ENCODE measurements at regions not wholly inside any gene's neighbourhood (a gene's known extent, or its start where the extent isn't known, plus 50 kb on each side); places are given as distances from the start of the nearest gene placed in this dataset.

DNA sequence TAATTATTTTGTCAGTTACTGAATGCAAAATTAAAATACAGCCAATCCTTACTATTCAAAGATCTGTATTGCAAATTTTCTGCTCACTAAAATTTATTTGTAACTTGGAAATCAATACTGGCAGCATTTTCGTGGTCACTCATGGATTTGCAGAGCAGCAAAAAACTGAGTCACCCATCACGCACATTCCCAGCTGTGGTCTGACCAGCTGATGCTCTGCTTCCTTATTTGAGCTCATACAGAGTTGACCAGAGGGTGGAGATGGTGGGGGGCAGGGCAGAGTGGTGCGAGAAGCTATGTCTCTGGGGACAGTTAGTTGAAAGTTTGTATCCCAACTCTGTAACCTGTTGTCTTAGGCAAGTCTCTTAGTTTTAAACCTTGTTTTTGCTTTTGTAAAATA, 214.8 kb downstream of the SPCS3 start:
- no peak for DNase-seq (ENCODE audit: low spot score)
- in situ Hi-C loops (cut with MboI; ENCODE audit: low sequenced_read_pairs, unreplicated experiment): no loop called here
- TF ChIP-seq, protein P1, sequence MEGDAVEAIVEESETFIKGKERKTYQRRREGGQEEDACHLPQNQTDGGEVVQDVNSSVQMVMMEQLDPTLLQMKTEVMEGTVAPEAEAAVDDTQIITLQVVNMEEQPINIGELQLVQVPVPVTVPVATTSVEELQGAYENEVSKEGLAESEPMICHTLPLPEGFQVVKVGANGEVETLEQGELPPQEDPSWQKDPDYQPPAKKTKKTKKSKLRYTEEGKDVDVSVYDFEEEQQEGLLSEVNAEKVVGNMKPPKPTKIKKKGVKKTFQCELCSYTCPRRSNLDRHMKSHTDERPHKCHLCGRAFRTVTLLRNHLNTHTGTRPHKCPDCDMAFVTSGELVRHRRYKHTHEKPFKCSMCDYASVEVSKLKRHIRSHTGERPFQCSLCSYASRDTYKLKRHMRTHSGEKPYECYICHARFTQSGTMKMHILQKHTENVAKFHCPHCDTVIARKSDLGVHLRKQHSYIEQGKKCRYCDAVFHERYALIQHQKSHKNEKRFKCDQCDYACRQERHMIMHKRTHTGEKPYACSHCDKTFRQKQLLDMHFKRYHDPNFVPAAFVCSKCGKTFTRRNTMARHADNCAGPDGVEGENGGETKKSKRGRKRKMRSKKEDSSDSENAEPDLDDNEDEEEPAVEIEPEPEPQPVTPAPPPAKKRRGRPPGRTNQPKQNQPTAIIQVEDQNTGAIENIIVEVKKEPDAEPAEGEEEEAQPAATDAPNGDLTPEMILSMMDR (IDR thresholded peaks at IDR 0.05; ENCODE audit: borderline replicate concordance, control extremely low read depth, extremely low read depth, insufficient read depth, missing control alignments): no peak

DNA sequence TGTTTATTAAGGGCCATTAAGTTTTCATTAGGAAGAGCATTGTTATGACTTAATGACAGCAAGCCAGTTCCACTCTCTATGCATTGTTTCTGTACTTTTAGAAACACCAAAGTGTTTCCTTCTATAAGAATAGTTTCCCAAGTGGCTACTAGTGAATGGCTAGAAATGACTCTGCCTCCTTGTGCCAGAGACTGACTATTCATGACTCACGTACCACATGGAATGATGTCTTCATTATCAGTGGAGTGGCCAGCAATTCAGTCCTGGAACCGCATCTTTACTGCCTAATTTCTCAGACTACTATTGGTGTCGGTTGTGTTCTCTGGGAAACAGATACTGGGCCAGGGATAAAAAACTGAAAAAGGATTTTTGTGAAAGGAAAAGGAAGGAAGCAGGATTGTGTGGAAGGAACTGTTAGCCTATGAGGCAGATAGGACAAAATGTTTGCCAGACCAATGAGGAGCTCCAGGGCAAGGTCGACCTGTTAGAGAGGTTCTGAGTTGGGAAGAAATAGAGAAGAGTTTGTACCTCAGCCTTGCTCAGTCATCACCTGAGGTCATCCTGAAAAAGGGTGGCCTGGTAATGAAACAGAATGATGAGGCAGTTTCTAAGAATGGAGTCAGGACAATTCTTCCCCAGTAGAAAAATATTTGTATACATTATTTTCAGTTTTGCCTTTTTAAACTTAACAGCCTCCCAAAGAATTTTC, 218.6 kb downstream of the SPCS3 start:
- TF ChIP-seq, protein P1 (IDR thresholded peaks at IDR 0.05; ENCODE audit: borderline replicate concordance, control extremely low read depth, extremely low read depth, insufficient read depth, missing control alignments): no peak
- DNase-seq (ENCODE audit: low spot score): no peak
- in situ Hi-C loops (cut with MboI; ENCODE audit: low sequenced_read_pairs, unreplicated experiment): no loop called here

DNA sequence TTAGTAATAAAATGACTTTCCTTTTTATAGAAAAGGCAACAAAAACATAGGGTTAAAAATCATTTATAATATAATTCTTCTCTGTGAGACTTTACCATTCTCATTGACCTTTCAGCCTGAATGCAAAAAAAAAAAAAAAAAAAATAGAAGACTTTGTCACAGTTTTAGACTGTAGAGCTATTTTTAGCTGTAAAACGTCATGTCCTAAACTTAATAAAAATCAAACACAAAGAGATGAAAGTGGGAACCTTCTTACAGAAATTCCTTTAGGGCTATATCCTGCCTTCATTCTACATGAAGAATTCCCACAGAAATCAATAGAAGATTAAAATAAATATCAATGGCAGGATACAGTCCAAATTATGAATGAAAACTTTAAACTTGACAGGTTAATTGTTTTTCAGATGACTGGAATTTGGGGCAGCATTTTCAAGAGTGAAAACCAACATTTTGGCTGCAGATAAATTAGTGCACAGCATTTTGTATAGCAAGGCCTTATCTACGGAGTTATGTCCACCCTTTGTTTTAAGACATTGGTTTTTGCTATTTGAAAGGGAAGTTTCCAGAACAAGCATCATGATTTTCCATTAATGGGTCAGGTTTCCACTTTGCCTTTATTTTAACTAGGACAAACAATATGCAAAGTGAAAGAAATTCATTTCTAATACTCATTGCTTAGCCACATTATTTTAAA, 219.5 kb downstream of the SPCS3 start:
- TF ChIP-seq, protein P1 (IDR thresholded peaks at IDR 0.05; ENCODE audit: borderline replicate concordance, control extremely low read depth, extremely low read depth, insufficient read depth, missing control alignments): no peak
- DNase-seq (ENCODE audit: low spot score): no peak
- in situ Hi-C loops (cut with MboI; ENCODE audit: low sequenced_read_pairs, unreplicated experiment): no loop called here

DNA sequence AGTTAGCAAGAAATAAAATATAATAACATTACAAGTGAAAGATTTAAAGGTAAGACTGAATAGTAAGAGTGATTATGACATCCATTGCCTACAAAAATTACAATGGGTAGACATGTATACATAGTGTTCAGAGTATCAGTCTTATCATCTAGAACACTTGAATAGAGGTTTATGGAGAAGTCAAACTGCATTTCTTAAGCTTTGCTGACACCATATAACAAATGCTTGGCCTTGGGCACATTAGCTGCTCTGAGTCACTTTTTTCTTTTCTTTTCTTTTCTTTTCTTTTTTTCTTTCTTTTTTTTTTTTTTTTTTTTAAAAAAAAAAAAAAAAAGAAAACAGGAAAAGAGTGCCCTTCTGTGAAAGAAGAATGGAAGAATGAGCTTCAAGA, 220.0 kb downstream of the SPCS3 start:
- in situ Hi-C loops (cut with MboI; ENCODE audit: low sequenced_read_pairs, unreplicated experiment): no loop called here
- TF ChIP-seq, protein P1 (IDR thresholded peaks at IDR 0.05; ENCODE audit: borderline replicate concordance, control extremely low read depth, extremely low read depth, insufficient read depth, missing control alignments): no peak
- DNase-seq (ENCODE audit: low spot score): no peak

DNA sequence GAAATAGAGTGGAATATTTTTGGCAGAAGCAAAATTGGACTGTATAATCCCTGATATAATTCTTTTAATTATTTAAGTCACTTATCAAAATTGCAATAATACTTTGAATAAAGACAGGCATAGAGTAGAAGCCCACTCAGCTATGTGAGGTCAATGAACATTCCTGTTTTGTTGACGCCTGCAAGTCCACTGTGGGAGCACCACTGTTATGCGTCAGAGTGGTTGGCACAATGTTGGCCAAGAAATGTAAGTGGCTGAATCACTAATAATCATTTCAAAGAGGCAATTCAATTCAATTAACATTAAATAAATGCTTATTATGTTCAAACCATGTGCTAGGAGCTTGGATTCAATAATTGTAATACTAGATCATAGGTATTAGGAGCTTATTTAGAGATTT, 221.0 kb downstream of the SPCS3 start:
- DNase-seq (ENCODE audit: low spot score): no peak
- in situ Hi-C loops (cut with MboI; ENCODE audit: low sequenced_read_pairs, unreplicated experiment): no loop called here
- TF ChIP-seq, protein P1 (IDR thresholded peaks at IDR 0.05; ENCODE audit: borderline replicate concordance, control extremely low read depth, extremely low read depth, insufficient read depth, missing control alignments): no peak

DNA sequence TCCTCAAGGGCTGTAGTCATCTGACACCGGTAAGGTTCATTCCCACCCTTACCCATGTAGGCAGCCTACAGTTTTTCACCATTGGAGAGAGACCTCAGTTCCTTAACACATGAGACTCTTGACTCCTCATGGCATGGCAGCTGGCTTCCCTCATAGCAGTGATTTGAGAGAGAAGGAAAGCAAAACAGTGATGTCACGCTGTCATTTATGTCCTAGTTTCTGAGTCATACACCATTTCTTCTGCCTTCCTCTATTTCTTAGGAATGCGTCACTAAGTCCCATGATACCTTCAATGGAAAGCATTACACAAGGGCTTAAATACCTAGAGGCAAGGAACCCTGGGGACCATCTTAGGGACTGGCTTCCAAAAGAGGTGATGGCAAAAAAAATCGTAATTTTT, 226.1 kb downstream of the SPCS3 start:
- in situ Hi-C loops (cut with MboI; ENCODE audit: low sequenced_read_pairs, unreplicated experiment): no loop called here
- TF ChIP-seq, protein P1 (IDR thresholded peaks at IDR 0.05; ENCODE audit: borderline replicate concordance, control extremely low read depth, extremely low read depth, insufficient read depth, missing control alignments): no peak
- DNase-seq (ENCODE audit: low spot score): no peak
